Small intestine (tissue), 7 donors: ENCODE measurements at regions not wholly inside any gene's neighbourhood (a gene's known extent, or its start where the extent isn't known, plus 50 kb on each side); places are given as distances from the start of the nearest gene placed in this dataset.
"Not testable (repeated sequence)": the region's sequence is repeated elsewhere in the genome, so short reads cannot be mapped to it uniquely, and the experiment has no call there.

Source experiments
- DNase-seq, 2 donors: peaks; one replicate each; pipeline versions ENCODE4 v3.0.0 to v3.0.0-alpha.2; 2013
- FAIRE-seq: peaks from 2 replicates; lab custom pipeline; 2012; peaks lifted over from hg19 to GRCh38; lab: Jason Lieb, UNC
- H3K27ac ChIP-seq, 3 donors: one replicate each; pipeline ENCODE4 v1.5.1; 2013; ENCODE audit warnings: low read length in 2 of 3, mild to moderate bottlenecking in 2 of 3, control low read depth in 1 of 3, inconsistent platforms in 1 of 3, low read depth in 1 of 3, moderate library complexity in 1 of 3
- H3K27me3 ChIP-seq, 3 donors: one replicate each; pipeline ENCODE4 v1.6.1; 2013; ENCODE audit warnings: low read length in 3 of 3, inconsistent platforms in 1 of 3; ENCODE audit not compliant: control insufficient read depth in 3 of 3, insufficient read depth in 3 of 3
- H3K36me3 ChIP-seq, 3 donors: one replicate each; pipeline ENCODE4 v1.6.1; 2013; ENCODE audit warnings: low read length in 3 of 3, inconsistent platforms in 1 of 3, low read depth in 1 of 3, mild to moderate bottlenecking in 1 of 3, moderate library complexity in 1 of 3; ENCODE audit not compliant: control insufficient read depth in 3 of 3, insufficient read depth in 2 of 3
- H3K4me1 ChIP-seq, 3 donors: one replicate each; pipeline ENCODE4 v1.6.1; 2013; ENCODE audit warnings: low read length in 2 of 3, inconsistent platforms in 1 of 3, low read depth in 1 of 3, mild to moderate bottlenecking in 1 of 3, moderate library complexity in 1 of 3; ENCODE audit not compliant: control insufficient read depth in 3 of 3, insufficient read depth in 2 of 3
- H3K4me3 ChIP-seq, 3 donors: one replicate each; pipeline ENCODE4 v1.5.1; 2013; ENCODE audit warnings: low read length in 3 of 3, control low read depth in 1 of 3, inconsistent platforms in 1 of 3, low read depth in 1 of 3, mild to moderate bottlenecking in 1 of 3, moderate library complexity in 1 of 3
- H3K9me3 ChIP-seq, 2 donors: one replicate each; pipeline ENCODE4 v1.6.1; 2013; ENCODE audit warnings: low read depth in 1 of 2, low read length in 1 of 2; ENCODE audit not compliant: control insufficient read depth in 2 of 2, insufficient read depth in 1 of 2
- WGBS, 3 donors: extraction: QIAGEN DNeasy Blood & Tissue Kit; methylation state at CpG; one replicate each; pipeline ENCODE4 v1.1.7; 2013; 5-methylcytosine and 5-hydroxymethylcytosine counted together
- donor health status: healthy with polysubstance abuse.
- donor health status: control.
- donor health status: control.
- donor health status: Bipolar disorder and iron deficiency.
- donor health status: healthy.

GRCh38 chr11:66789097-66789890 is 53.9 kb upstream of the RCE1 start:
- Histone ChIP-seq H3K27me3 (no peaks in the 10 kb centered on the region), H3K36me3 (no peaks in the 10 kb centered on the region), H3K4me1 (peaks cover 0 to 18% (median 5%) of the 10 kb centered on the region in 3 donors), H3K9me3 (no peaks in the 10 kb centered on the region), H3K27ac (peak overlapping the region in 2 of 3 donors; percentile 15 to 41), H3K4me3 (no peak overlapping the region)
- WGBS, 3 donors = 19 to 60% (median 34%) methylated on average over 2 of the region's 2 CpGs
- DNase-seq (peak; percentile 80 to 84), FAIRE-seq (no peak)

GRCh38 chr11:66787934-66788758 is 55.1 kb upstream of the RCE1 start:
- Histone ChIP-seq H3K27me3 (no peaks in the 10 kb centered on the region), H3K27ac (peak overlapping the region in 1 of 3 donors; percentile 32), H3K4me1 (peaks cover 0 to 18% (median 5%) of the 10 kb centered on the region in 3 donors), H3K4me3 (no peak overlapping the region), H3K9me3 (no peaks in the 10 kb centered on the region), H3K36me3 (no peaks in the 10 kb centered on the region)
- FAIRE-seq (no peak), DNase-seq (peak in 1 of 2 donors; percentile 3)
- WGBS, 3 donors = 69 to 86% (median 81%) methylated on average over 3 of the region's 3 CpGs

GRCh38 chr11:66784575-66784974 is 55.6 kb upstream of the SPTBN2 start:
- FAIRE-seq (no peak), DNase-seq (no peak)
- H3K4me3 ChIP-seq = no peak overlapping the region
- peaks cover 0 to 2% (median 0%) of the 10 kb centered on the region in 3 donors for H3K36me3 ChIP-seq
- H3K27me3 ChIP-seq = no peaks in the 10 kb centered on the region
- H3K9me3 ChIP-seq = no peaks in the 10 kb centered on the region
- peaks cover 0 to 3% (median under 1%) of the 10 kb centered on the region in 3 donors for H3K4me1 ChIP-seq
- no peak overlapping the region for H3K27ac ChIP-seq
- 61 to 86% (median 75%) methylated on average over 1 of the region's 1 CpG for WGBS, 3 donors

GRCh38 chr11:66782726-66783125 is 53.7 kb upstream of the SPTBN2 start:
- 98 to 100% (median 98%) methylated on average over 1 of the region's 1 CpG for WGBS, 3 donors
- Histone ChIP-seq H3K4me1 (no peaks in the 10 kb centered on the region), H3K27me3 (no peaks in the 10 kb centered on the region), H3K27ac (no peak overlapping the region), H3K4me3 (no peak overlapping the region), H3K36me3 (peaks cover 0 to 2% (median 0%) of the 10 kb centered on the region in 3 donors), H3K9me3 (no peaks in the 10 kb centered on the region)
- FAIRE-seq (no peak), DNase-seq (no peak)

- not testable (repeated sequence) for H3K27ac ChIP-seq, H3K36me3 ChIP-seq, FAIRE-seq, H3K4me3 ChIP-seq, H3K27me3 ChIP-seq, DNase-seq, H3K9me3 ChIP-seq, H3K4me1 ChIP-seq
- 93 to 97% (median 96%) methylated on average over 3 to 4 of the region's 4 CpGs for WGBS, 3 donors
Measured at GRCh38 chr11:66779651-66780050, 50.6 kb upstream of the SPTBN2 start.
